Middle frontal gyrus (tissue), 1 donor: ENCODE measurements at regions not wholly inside any gene's neighbourhood (a gene's known extent, or its start where the extent isn't known, plus 50 kb on each side); places are given as distances from the start of the nearest gene placed in this dataset.

Source experiments
- DNase-seq: peaks from one replicate; pipeline ENCODE4 v3.0.0-alpha.2; 2015; ENCODE audit warnings: low spot score; ENCODE audit errors: extremely low spot score

GRCh38 chr9:27870404-27870803 lies 297.1 kb upstream of the C9orf72 start:
- DNase-seq: no peak

GRCh38 chr9:27880156-27880555 lies 306.9 kb upstream of the C9orf72 start:
- no peak for DNase-seq

GRCh38 chr9:27880635-27881034 lies 307.4 kb upstream of the C9orf72 start:
- DNase-seq: no peak

GRCh38 chr9:27888661-27889295 lies 315.5 kb upstream of the C9orf72 start:
- DNase-seq: no peak

- DNase-seq: no peak
These were observed 351.2 kb upstream of the C9orf72 start for GRCh38 chr9:27924502-27924901.

- DNase-seq: no peak
These were observed 352.5 kb upstream of the C9orf72 start for GRCh38 chr9:27925815-27926214.

GRCh38 chr9:27929841-27930240 lies 356.6 kb upstream of the C9orf72 start:
- DNase-seq: no peak

- no peak for DNase-seq
These were observed 360.1 kb upstream of the C9orf72 start for GRCh38 chr9:27933210-27934025.

- no peak for DNase-seq
These were observed 361.2 kb upstream of the C9orf72 start for GRCh38 chr9:27934471-27934870.

- DNase-seq: no peak
These were observed 365.9 kb upstream of the C9orf72 start for GRCh38 chr9:27939186-27939585.

GRCh38 chr9:27940535-27940934 lies 367.3 kb upstream of the C9orf72 start:
- DNase-seq: no peak

GRCh38 chr9:27943501-27943900 lies 370.2 kb upstream of the C9orf72 start:
- no peak for DNase-seq

GRCh38 chr9:27945386-27945785 lies 372.1 kb upstream of the C9orf72 start:
- DNase-seq: no peak

GRCh38 chr9:27950382-27950781 lies 377.1 kb upstream of the C9orf72 start:
- DNase-seq: no peak

GRCh38 chr9:27954858-27955257 lies 381.6 kb upstream of the C9orf72 start:
- no peak for DNase-seq

GRCh38 chr9:27963836-27964235 lies 390.6 kb upstream of the C9orf72 start:
- DNase-seq: no peak

GRCh38 chr9:27967210-27967609 lies 393.9 kb upstream of the C9orf72 start:
- DNase-seq: no peak

GRCh38 chr9:27977931-27978330 lies 404.6 kb upstream of the C9orf72 start:
- no peak for DNase-seq

- DNase-seq: no peak
These were observed 412.4 kb upstream of the C9orf72 start for GRCh38 chr9:27985714-27986113.

GRCh38 chr9:27990524-27990923 lies 417.2 kb upstream of the C9orf72 start:
- no peak for DNase-seq

- no peak for DNase-seq
These were observed 417.9 kb upstream of the C9orf72 start for GRCh38 chr9:27991221-27991620.

GRCh38 chr9:28001096-28001495 lies 427.8 kb upstream of the C9orf72 start:
- no peak for DNase-seq

- no peak for DNase-seq
These were observed 431.6 kb upstream of the C9orf72 start for GRCh38 chr9:28004900-28005299.
